OCI-LY1 (cell line): ENCODE measurements at regions not wholly inside any gene's neighbourhood (a gene's known extent, or its start where the extent isn't known, plus 50 kb on each side); places are given as distances from the start of the nearest gene placed in this dataset.

Experiments
- H2AFZ ChIP-seq: fragments of 200-600 bp; sonication (generic), shearing (Covaris generic); 2 replicates; pipeline ENCODE4 v1.6.0; 2014; ENCODE audit warnings: antibody characterized with exemption, mild to moderate bottlenecking, low read length
- H3F3A ChIP-seq: fragments of 200-600 bp; sonication (generic), shearing (Covaris generic); 2 replicates; pipeline ENCODE4 v1.6.0; 2014; ENCODE audit warnings: mild to moderate bottlenecking, antibody characterized with exemption, low read length, moderate library complexity; ENCODE audit not compliant: insufficient read depth
- H3K27ac ChIP-seq: fragments of 200-600 bp; sonication (generic); 2 replicates; pipeline ENCODE4 v1.5.1; 2014; ENCODE audit warnings: low read length, mixed run types, mild to moderate bottlenecking, low read depth; ENCODE audit not compliant: poor library complexity, severe bottlenecking
- H3K27me3 ChIP-seq: fragments of 200-600 bp; sonication (generic); 2 replicates; pipeline ENCODE4 v1.6.0; 2014; ENCODE audit warnings: antibody characterized with exemption, mild to moderate bottlenecking, low read length, moderate library complexity; ENCODE audit not compliant: insufficient read depth
- H3K36me3 ChIP-seq: fragments of 200-600 bp; sonication (generic); 2 replicates; pipeline ENCODE4 v1.6.1; 2014; ENCODE audit warnings: mild to moderate bottlenecking, antibody characterized with exemption, low read length, moderate library complexity, mixed read lengths; ENCODE audit not compliant: insufficient read depth
- H3K4me1 ChIP-seq: fragments of 200-600 bp; sonication (generic); 2 replicates; pipeline ENCODE4 v1.5.1; 2014; ENCODE audit warnings: mild to moderate bottlenecking, low read length, moderate library complexity; ENCODE audit not compliant: insufficient read depth, severe bottlenecking
- H3K4me2 ChIP-seq: fragments of 200-600 bp; sonication (generic), shearing (Covaris generic); 2 replicates; pipeline ENCODE4 v1.6.1; 2014; ENCODE audit warnings: low read length
- H3K4me3 ChIP-seq: fragments of 200-600 bp; sonication (generic); 2 replicates; pipeline ENCODE4 v1.5.1; 2014; ENCODE audit warnings: low read length, low read depth, mild to moderate bottlenecking, mixed read lengths; ENCODE audit not compliant: poor library complexity, severe bottlenecking
- H3K79me2 ChIP-seq: fragments of 200-600 bp; shearing (Covaris generic); 2 replicates; pipeline ENCODE4 v1.6.1; 2016; ENCODE audit warnings: mixed run types, low read length, mixed read lengths; ENCODE audit not compliant: insufficient read depth
- H3K9ac ChIP-seq: fragments of 200-600 bp; sonication (generic), shearing (Covaris generic); 2 replicates; pipeline ENCODE4 v1.6.1; 2014; ENCODE audit warnings: mild to moderate bottlenecking, low read length, mixed read lengths
- H3K9me2 ChIP-seq: fragments of 200-600 bp; sonication (generic), shearing (Covaris generic); 2 replicates; pipeline ENCODE4 v1.6.1; 2014; ENCODE audit warnings: low read depth, mild to moderate bottlenecking, low read length, mixed read lengths
- H3K9me3 ChIP-seq: fragments of 200-600 bp; shearing (Covaris generic); 2 replicates; pipeline ENCODE4 v1.6.1; 2014; ENCODE audit warnings: low read length, mixed read lengths
- H4K20me1 ChIP-seq: fragments of 200-600 bp; sonication (generic), shearing (Covaris generic); 2 replicates; pipeline ENCODE4 v1.6.0; 2016; ENCODE audit warnings: mild to moderate bottlenecking, low read length; ENCODE audit not compliant: insufficient read depth
- CTCF ChIP-seq: fragments of 200-600 bp; sonication (generic), shearing (Covaris generic); IDR thresholded peaks from 2 replicates; pipeline ENCODE4 v1.5.1; 2017; ENCODE audit warnings: mild to moderate bottlenecking, antibody characterized with exemption, low read length, moderate library complexity, mixed read lengths
- EZH2 ChIP-seq: fragments of 200-600 bp; sonication (generic), shearing (Covaris generic); IDR thresholded peaks from 2 replicates; pipeline ENCODE4 v1.8.0; 2017; ENCODE audit warnings: borderline replicate concordance, mixed run types, mild to moderate bottlenecking, antibody characterized with exemption, low read length, moderate library complexity, mixed read lengths

- H3K4me1 ChIP-seq, result no peaks in the 10 kb centered on the region
- H3K9ac ChIP-seq, result no peak overlapping the region
- TF ChIP-seq EZH2, result no peak
- no peak for TF ChIP-seq CTCF
- no peak overlapping the region for H3K4me2 ChIP-seq
- H3K27ac ChIP-seq, result no peak overlapping the region
- H4K20me1 ChIP-seq, result no peaks in the 10 kb centered on the region
- H3K9me3 ChIP-seq, result no peaks in the 10 kb centered on the region
- H3K4me3 ChIP-seq, result no peak overlapping the region
- H3F3A ChIP-seq, result no peaks in the 10 kb centered on the region
- no peak overlapping the region for H2AFZ ChIP-seq
- no peaks in the 10 kb centered on the region for H3K27me3 ChIP-seq
- H3K9me2 ChIP-seq, result no peaks in the 10 kb centered on the region
- H3K79me2 ChIP-seq, result no peaks in the 10 kb centered on the region
- no peaks in the 10 kb centered on the region for H3K36me3 ChIP-seq
Observed at GRCh38 chr6:91023529-91023928, 436.7 kb upstream of the MAP3K7 start.

GRCh38 chr6:91020744-91021143 lies 433.9 kb upstream of the MAP3K7 start:
- H4K20me1 ChIP-seq, result no peaks in the 10 kb centered on the region
- H3K9ac ChIP-seq, result no peak overlapping the region
- H3K79me2 ChIP-seq, result no peaks in the 10 kb centered on the region
- H2AFZ ChIP-seq, result no peak overlapping the region
- H3K4me3 ChIP-seq, result no peak overlapping the region
- no peaks in the 10 kb centered on the region for H3K9me2 ChIP-seq
- H3K36me3 ChIP-seq, result no peaks in the 10 kb centered on the region
- no peaks in the 10 kb centered on the region for H3K9me3 ChIP-seq
- no peak overlapping the region for H3K4me2 ChIP-seq
- no peak for TF ChIP-seq EZH2
- TF ChIP-seq CTCF, result no peak
- H3K27ac ChIP-seq, result no peak overlapping the region
- no peaks in the 10 kb centered on the region for H3K27me3 ChIP-seq
- no peaks in the 10 kb centered on the region for H3F3A ChIP-seq
- no peaks in the 10 kb centered on the region for H3K4me1 ChIP-seq

- no peak for TF ChIP-seq EZH2
- TF ChIP-seq CTCF, result no peak
- H3K4me1 ChIP-seq, result no peaks in the 10 kb centered on the region
- H3K27me3 ChIP-seq, result no peaks in the 10 kb centered on the region
- H3K9ac ChIP-seq, result no peak overlapping the region
- H3K79me2 ChIP-seq, result no peaks in the 10 kb centered on the region
- no peak overlapping the region for H3K27ac ChIP-seq
- H3K9me3 ChIP-seq, result no peaks in the 10 kb centered on the region
- no peak overlapping the region for H3K4me3 ChIP-seq
- no peaks in the 10 kb centered on the region for H3K36me3 ChIP-seq
- no peaks in the 10 kb centered on the region for H3F3A ChIP-seq
- H4K20me1 ChIP-seq, result no peaks in the 10 kb centered on the region
- no peak overlapping the region for H3K4me2 ChIP-seq
- H2AFZ ChIP-seq, result no peak overlapping the region
- H3K9me2 ChIP-seq, result no peaks in the 10 kb centered on the region
Observed at GRCh38 chr6:91018586-91018985, 431.7 kb upstream of the MAP3K7 start.
